Keratinocyte (primary cell): ENCODE measurements at regions not wholly inside any gene's neighbourhood (a gene's known extent, or its start where the extent isn't known, plus 50 kb on each side); places are given as distances from the start of the nearest gene placed in this dataset.

Source experiments
- DNase-seq: peaks from one replicate; pipeline ENCODE4 v3.0.0-alpha.2; 2011; ENCODE audit warnings: low read depth, missing footprints, low spot score
- FAIRE-seq: peaks from 2 replicates; lab custom pipeline; 2011; peaks lifted over from hg19 to GRCh38; lab: Jason Lieb, UNC
- H2AFZ ChIP-seq: 2 replicates; pipeline ENCODE4 v1.6.0; 2012; ENCODE audit warnings: low read length, control low read depth, inconsistent platforms; ENCODE audit not compliant: control insufficient read depth
- H3K27ac ChIP-seq: 2 replicates; pipeline ENCODE4 v1.5.1; 2011; ENCODE audit warnings: low read length; ENCODE audit not compliant: control insufficient read depth, insufficient read depth
- H3K27me3 ChIP-seq: 3 replicates; pipeline ENCODE4 v1.6.0; 2011; ENCODE audit warnings: low read length; ENCODE audit not compliant: control insufficient read depth, insufficient read depth; ENCODE audit errors: extremely low read depth
- H3K36me3 ChIP-seq, 2 experiments: 2 replicates in 1 of 2; 3 replicates in 1 of 2; pipeline ENCODE4 v1.5.1; 2011; ENCODE audit warnings: low read length in 2 of 2, mild to moderate bottlenecking in 1 of 2; ENCODE audit not compliant: control insufficient read depth in 2 of 2, insufficient read depth in 2 of 2; ENCODE audit errors: extremely low read depth in 1 of 2
- H3K4me1 ChIP-seq: 3 replicates; pipeline ENCODE4 v1.5.1; 2011; ENCODE audit warnings: low read length; ENCODE audit not compliant: control insufficient read depth, insufficient read depth; ENCODE audit errors: extremely low read depth
- H3K4me2 ChIP-seq: 3 replicates; pipeline ENCODE4 v1.6.0; 2011; ENCODE audit warnings: low read depth, low read length; ENCODE audit not compliant: control insufficient read depth, insufficient read depth; ENCODE audit errors: extremely low read depth
- H3K4me3 ChIP-seq, 3 experiments: fragments of 200-600 bp in 1 of 3; sonication (generic) in 1 of 3; 2 replicates in 2 of 3; 3 replicates in 1 of 3; pipeline ENCODE4 v1.5.1; 2011 to 2016; ENCODE audit warnings: low read length in 3 of 3, mild to moderate bottlenecking in 3 of 3, control low read depth in 2 of 3, inconsistent platforms in 1 of 3, low read depth in 1 of 3, mixed read lengths in 1 of 3, mixed run types in 1 of 3, moderate library complexity in 1 of 3; ENCODE audit not compliant: control insufficient read depth in 2 of 3, insufficient read depth in 2 of 3; ENCODE audit errors: extremely low read depth in 1 of 3
- H3K79me2 ChIP-seq: 2 replicates; pipeline ENCODE4 v1.6.0; 2012; ENCODE audit warnings: low read length; ENCODE audit not compliant: control insufficient read depth, insufficient read depth
- H3K9ac ChIP-seq: 3 replicates; pipeline ENCODE4 v1.6.0; 2011; ENCODE audit warnings: low read length; ENCODE audit not compliant: control insufficient read depth, insufficient read depth; ENCODE audit errors: extremely low read depth
- H3K9me1 ChIP-seq: 3 replicates; pipeline ENCODE4 v1.6.0; 2011; ENCODE audit warnings: low read length; ENCODE audit not compliant: control insufficient read depth, insufficient read depth; ENCODE audit errors: extremely low read depth
- H3K9me3 ChIP-seq: 2 replicates; pipeline ENCODE4 v1.5.1; 2012; ENCODE audit warnings: low read depth, low read length; ENCODE audit not compliant: control insufficient read depth
- H4K20me1 ChIP-seq: 3 replicates; pipeline ENCODE4 v1.6.0; 2011; ENCODE audit warnings: low read length; ENCODE audit not compliant: control insufficient read depth, insufficient read depth; ENCODE audit errors: extremely low read depth
- CTCF ChIP-seq, 3 experiments: IDR thresholded peaks in 1 of 3; conservative IDR thresholded peaks in 1 of 3; optimal IDR thresholded peaks in 1 of 3; 2 replicates in 2 of 3; 3 replicates in 1 of 3; pipeline versions ENCODE3 to v1.5.1; 2011; ENCODE audit warnings: low read length in 3 of 3, mild to moderate bottlenecking in 3 of 3, moderate library complexity in 2 of 3, control low read depth in 1 of 3, inconsistent platforms in 1 of 3; ENCODE audit not compliant: insufficient read depth in 2 of 3; ENCODE audit errors: extremely low read depth in 1 of 3
- EZH2 ChIP-seq: IDR thresholded peaks from one replicate; pipeline ENCODE4 v1.6.1; 2012; ENCODE audit warnings: inconsistent platforms, mild to moderate bottlenecking, low read length, moderate library complexity
- dilution Hi-C: fragments of 300-500 bp; cut with MboI; formaldehyde crosslinking; loops from one replicate; pipeline ENCODE4 v1.7.0; 2020; ENCODE audit warnings: low sequenced_read_pairs; ENCODE audit not compliant: extremely low pct_ligation_motif_present

GRCh38 chr4:156420623-156421022 lies 467.0 kb upstream of the CTSO start:
- dilution Hi-C loops = no loop called here
- DNase-seq (no peak), FAIRE-seq (no peak)
- H3K27me3 ChIP-seq = no peaks in the 10 kb centered on the region
- H3K4me3 ChIP-seq = no peak overlapping the region
- H3K9me3 ChIP-seq = no peaks in the 10 kb centered on the region
- TF ChIP-seq EZH2 (no peak), CTCF (optimal IDR thresholded peaks at IDR 0.05 in 1 of 3, IDR thresholded peaks at IDR 0.05 in 1 of 3, conservative IDR thresholded peaks at IDR 0.05 in 1 of 3; ENCODE audit: extremely low read depth in 1 of 3, insufficient read depth in 2 of 3, low read length in 3 of 3) (no peak)
- no peaks in the 10 kb centered on the region for H3K36me3 ChIP-seq
- no peak overlapping the region for H2AFZ ChIP-seq
- no peaks in the 10 kb centered on the region for H3K4me1 ChIP-seq
- H3K9me1 ChIP-seq = no peaks in the 10 kb centered on the region
- H3K9ac ChIP-seq = no peak overlapping the region
- H3K4me2 ChIP-seq = no peak overlapping the region
- no peaks in the 10 kb centered on the region for H4K20me1 ChIP-seq
- no peaks in the 10 kb centered on the region for H3K79me2 ChIP-seq
- H3K27ac ChIP-seq = no peak overlapping the region

- Histone ChIP-seq H3K79me2 (no peaks in the 10 kb centered on the region), H3K9ac (no peak overlapping the region), H3K4me3 (no peak overlapping the region), H3K36me3 (no peaks in the 10 kb centered on the region), H3K4me1 (no peaks in the 10 kb centered on the region), H2AFZ (no peak overlapping the region), H3K27me3 (no peaks in the 10 kb centered on the region), H3K9me1 (no peaks in the 10 kb centered on the region), H3K27ac (no peak overlapping the region), H4K20me1 (no peaks in the 10 kb centered on the region), H3K9me3 (no peaks in the 10 kb centered on the region), H3K4me2 (no peak overlapping the region)
- no peak for TF ChIP-seq EZH2
- TF ChIP-seq CTCF (optimal IDR thresholded peaks at IDR 0.05 in 1 of 3, IDR thresholded peaks at IDR 0.05 in 1 of 3, conservative IDR thresholded peaks at IDR 0.05 in 1 of 3; ENCODE audit: extremely low read depth in 1 of 3, insufficient read depth in 2 of 3, low read length in 3 of 3) = no peak
- dilution Hi-C loops = no loop called here
- FAIRE-seq = no peak
- no peak for DNase-seq
Measured at GRCh38 chr4:156419080-156419685, 465.5 kb upstream of the CTSO start.
